HG02852 (cell line): ENCODE measurements at regions not wholly inside any gene's neighbourhood (a gene's known extent, or its start where the extent isn't known, plus 50 kb on each side); places are given as distances from the start of the nearest gene placed in this dataset.
"Not testable (repeated sequence)": the region's sequence is repeated elsewhere in the genome, so short reads cannot be mapped to it uniquely, and the experiment has no call there.

Experiments used
- ATAC-seq: cut with Tn5 transposase; IDR thresholded peaks from one replicate; pipeline ENCODE4 v1.9.1; 2021; ENCODE audit warnings: mild to moderate bottlenecking, moderate library complexity; ENCODE audit not compliant: unreplicated experiment

DNA sequence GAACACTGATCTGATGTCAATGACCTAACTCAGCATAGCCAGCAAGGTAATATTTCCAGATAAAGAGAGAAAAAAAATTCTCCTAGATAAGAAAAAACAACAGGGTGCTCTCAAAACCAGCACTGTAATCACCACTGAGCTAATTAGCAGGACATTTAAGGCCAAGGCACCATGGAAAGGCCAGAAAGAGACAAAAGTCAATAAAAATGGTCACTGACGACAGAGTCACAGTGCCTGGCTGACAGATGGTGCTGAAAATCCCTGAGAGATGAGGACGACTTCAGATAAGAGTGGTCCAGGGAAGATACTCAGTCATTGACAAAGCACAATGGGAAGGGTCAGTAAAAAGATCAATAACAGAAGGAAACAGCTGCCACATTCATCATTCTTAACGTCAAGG, 186.7 kb downstream of the SPATA31A6 start:
- ATAC-seq = not testable (repeated sequence)

DNA sequence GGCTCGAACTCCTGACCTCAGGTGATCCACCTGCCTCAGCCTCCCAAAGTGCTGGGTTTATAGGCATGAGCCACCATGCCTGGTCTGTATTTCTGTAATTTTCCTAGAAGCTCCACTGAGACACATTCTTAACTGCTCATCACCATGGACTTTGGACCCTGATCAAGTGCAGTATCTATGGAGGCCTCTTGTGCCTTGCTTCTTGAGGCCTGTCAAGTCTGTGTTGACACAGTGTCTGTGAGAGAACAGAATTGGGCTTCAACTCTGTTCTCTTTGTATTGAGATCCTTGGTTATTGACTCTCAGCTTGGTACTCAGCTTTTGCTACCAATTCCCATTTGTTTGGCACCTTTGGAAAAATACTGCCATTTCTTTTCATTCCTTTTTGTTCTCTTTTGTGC, 188.0 kb downstream of the SPATA31A6 start:
- not testable (repeated sequence) for ATAC-seq

DNA sequence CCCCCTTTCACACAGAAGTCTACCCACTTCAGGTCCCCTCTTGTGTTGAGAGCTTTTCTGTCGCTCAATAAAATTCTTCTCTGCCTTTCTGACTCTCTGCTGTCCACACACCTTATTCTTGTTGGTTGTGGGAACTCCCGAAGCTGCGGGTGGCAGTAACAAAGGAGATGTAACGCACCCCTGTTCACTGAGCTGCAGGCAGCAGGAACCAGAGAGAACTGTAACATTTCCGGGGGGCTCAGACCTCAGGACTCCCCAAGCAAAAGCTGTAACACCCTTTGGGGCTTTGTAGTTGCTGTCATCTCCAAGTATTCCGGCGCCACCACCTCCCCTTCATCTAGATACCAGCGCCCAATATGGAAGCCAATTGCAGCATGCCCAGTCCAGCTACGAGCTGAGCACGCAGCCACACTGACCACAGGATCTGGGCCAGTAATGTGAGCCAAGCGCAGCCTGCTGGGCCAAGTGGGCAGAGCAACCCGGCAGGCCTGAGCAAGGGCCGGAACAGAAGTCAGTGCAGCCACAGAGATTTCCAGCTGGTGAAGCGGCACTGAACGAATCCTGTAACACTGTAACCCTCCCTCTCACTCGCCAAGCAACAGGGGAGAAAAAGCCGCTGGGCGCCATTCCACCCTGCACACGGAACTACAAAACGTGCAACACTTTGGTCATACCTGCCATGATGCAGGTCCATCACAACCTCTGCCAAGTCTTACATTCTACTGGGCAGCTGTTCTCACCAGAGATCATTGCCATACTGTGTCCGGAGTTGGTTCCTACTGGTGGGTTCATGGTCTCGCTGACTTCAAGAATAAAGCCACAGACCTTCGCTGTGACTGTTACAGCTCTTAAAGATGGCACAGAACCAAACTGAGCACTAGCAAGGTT, 194.3 kb downstream of the SPATA31A6 start:
- not testable (repeated sequence) for ATAC-seq

DNA sequence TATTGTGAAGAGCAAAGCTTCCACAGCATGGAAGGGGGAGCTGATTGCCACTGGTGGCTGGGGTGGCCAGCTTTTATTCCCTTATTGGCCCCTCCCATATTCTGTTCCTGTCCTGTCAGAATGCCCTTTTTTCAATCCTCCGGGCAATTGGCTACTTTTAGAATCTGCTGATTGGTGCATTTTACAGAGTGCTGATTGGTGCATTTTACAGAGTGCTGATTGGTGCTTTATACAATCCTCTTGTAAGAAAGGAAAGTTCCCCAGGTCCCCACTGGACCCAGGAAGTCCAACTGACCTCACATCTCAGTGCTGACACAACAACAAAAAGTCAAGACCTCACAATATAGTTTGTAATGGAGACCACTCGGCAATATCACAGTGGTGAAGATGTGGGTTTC, 195.0 kb downstream of the SPATA31A6 start:
- ATAC-seq = no peak

DNA sequence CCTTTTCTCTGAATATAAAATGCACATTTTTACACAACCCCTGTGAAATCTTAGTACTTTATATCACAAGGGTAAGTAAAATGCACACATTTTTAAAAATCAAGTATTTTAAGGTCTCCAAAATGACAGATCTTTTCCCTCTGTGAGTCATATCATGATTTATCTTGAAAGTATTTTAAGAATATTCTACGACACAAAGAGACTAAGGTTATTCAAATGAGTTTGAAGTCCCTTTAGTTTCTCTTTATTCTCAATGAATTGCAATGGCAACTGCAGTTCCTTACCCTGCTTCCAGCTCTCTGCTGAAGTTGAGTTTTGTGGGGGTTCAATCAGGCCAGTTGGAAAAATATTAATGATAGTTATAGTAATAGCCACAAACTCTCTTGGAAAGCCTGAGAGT, 196.1 kb downstream of the SPATA31A6 start:
- not testable (repeated sequence) for ATAC-seq

DNA sequence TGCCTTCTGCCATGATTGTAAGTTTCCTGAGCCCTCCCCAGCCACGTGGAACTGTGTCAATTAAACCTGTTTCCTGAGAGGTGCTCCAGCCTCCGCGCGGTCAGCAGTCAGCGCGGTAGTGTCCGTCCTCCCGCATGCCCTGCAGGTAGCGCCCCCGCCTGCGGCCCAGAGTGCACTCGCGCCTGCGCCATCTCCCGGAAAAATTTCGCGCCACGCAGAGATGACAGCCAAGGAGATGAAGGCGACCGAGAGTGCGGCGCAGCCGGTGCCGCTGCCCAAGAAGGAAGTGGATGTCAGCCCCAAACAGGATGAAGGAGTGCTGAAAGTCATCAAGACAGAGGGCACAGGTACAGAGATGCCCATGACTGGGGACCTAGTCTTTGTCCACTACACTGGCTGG, 201.1 kb downstream of the SPATA31A6 start:
- ATAC-seq = not testable (repeated sequence)

DNA sequence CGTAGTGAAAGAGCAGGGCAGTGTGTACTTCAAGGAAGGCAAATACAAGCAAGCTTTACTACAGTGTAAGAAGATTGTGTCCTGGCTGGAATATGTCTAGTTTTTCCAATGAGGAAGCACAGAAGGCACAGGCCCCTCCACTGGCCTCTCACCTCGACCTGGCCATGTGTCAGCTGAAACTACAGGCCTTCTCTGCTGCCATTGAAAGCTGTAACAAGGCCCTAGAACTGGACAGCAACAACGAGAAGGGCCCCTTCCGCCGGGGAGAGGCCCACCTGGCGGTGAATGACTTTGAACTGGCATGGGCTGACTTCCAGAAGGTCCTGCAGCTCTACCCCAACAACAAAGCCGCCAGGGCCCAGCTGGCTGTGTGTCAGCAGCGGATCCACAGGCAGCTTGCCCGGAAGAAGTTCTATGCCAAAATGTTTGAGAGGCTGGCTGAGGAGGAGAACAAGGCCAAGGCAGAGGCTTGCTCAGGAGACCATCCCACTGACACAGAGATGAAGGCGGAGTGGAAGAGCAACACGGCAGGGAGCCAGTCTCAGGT, 202.2 kb downstream of the SPATA31A6 start:
- ATAC-seq = not testable (repeated sequence)

DNA sequence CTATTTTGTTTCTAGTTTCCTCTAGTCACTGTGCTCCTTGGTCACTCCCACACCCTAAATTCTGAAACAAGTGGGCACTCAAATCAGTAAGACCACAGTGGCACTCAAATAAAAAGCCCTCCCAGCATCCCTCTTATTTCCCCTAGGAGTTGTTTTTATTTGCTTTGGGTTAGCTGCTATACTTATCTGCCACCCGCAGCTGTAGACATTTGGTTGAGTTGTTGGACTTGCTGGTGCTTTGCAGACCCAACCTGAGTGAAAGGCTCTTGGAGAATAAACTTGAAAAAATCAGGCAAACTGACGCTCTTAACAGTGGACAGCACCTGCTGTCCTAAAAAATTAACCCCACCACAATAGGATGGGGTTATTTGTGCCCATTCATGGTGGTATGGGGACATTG, 203.0 kb downstream of the SPATA31A6 start:
- ATAC-seq = no peak

DNA sequence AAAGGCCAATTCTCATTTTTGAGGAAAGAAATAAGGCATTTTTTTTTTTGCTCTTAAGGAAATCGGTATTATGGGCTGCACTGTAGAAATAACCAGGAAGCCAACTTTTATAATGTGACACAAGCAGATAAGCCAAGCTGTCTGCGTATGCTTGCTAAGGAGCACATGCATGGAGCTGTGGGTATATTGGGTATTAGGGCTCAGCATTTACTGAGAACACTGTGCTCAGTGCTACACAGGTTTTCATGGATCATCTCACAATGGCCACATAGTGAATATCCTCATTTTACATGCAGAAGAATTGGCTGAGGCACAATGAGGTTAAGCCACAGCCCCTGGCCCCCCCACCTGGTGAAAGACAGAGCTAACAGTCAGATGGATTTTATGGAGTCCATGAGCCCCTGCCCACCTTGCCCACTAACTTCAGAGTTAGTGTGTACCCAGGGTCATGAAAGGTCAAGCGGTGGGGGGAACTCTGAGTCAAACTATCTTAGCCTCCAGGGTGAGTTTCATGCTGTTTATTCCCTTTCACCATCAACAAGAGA, 204.8 kb downstream of the SPATA31A6 start:
- no peak for ATAC-seq

DNA sequence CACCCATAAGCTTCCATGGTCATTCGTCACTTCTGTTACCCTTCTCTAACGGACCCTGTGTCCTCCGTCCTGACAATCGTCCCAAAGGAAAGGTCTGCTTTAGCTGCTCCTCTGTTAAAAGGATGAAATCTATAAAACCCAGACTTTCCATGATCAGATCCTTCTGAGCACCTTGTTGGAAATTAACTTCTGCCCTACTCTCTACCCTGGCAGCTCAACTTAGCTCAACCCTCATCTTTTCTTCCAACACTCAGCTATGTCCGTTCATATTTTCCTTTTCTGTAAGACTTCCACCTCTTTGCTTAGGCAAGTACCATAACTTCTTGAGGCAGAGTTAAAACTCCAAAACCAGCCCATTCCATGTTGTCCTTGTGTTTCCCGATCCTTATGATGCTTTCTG, 205.4 kb downstream of the SPATA31A6 start:
- ATAC-seq = no peak

DNA sequence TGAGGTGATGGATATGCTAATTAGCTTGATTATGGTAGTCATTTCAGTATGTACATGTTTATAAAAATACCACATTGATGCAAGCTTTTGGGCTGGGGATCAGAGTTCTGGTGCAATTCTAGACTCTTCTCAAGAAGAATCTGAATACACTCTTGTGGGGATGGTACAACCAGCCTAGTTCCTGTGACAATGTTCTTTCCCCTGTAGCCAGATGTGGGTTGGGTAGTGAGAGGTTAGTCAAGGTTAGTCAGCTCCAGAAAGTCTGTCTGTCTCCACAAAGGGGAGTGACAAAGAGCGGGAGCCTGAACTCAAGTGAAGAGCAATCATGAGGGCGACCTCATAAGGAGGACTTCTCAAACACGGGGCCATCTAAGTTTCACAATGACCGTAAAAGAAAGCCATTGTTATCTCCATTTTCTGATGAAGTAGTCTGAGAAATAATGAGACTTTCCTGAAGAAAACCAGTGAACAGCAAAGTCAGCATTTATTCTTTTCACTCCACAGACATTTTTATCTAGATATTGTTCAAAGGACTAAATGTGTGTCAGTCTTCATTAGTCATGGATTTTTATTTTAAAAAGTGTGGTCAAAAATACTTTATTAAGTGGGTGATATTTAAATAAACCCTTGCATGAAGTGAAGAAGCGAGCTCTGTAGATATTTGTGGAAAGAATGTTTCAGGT, 209.5 kb downstream of the SPATA31A6 start:
- peak; percentile 58 for ATAC-seq

DNA sequence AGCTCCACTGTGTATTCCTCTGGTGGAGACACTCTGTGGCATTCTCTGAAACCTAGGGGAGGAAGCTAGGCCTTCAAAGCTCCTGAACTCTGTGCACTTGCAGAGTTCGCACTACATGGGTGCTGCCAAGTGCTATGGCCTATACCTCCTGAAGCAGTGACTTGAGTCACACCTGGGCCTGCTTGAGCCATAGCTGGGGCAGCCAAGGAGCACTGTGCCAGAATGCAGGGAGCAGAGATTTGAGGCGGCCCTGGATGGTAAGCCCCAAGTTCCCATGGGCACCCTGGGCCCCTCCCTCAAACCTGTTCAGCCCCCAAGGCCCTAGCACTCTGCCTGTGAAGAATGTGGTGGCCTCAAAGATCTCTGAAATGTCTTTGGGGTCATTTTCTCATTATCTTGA, 212.9 kb downstream of the SPATA31A6 start:
- no peak for ATAC-seq

DNA sequence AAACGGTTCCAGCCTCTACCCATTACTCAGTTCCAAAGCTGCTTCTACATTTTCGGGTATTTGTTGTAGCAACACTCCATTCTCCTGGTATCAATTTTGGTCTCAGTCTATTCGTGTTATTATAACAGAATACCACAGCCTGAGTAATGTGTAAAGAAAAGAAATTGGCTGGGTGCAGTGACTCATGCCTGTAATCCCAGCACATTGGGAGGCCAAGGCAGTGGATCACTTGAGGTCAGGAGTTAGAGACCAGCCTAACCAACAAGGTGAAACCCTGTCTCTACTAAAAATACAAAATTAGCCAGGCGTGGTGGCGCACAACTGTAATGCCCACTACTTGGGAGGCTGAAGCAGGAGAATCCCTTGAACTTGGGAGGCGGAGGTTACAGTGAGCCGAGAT, 213.9 kb downstream of the SPATA31A6 start:
- ATAC-seq = not testable (repeated sequence)

DNA sequence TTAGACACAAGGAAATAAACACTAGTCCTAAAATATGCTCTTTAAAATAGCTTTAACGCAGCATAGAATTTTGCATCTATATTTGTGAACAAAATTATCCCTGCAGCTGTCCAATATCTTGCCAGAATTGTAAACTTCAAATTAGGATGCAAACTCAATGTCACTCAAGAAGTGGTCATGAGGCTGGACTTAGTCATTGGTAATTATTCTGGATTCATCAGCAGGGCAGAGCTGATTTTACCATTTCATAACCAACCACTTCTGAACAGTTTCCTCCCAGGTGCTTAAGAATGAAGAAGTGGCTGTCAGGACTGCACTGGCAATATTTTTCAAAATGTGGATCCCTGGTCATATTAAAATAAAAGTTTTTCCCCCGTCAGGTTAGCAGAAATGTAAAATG, 219.5 kb downstream of the SPATA31A6 start:
- ATAC-seq = not testable (repeated sequence)

DNA sequence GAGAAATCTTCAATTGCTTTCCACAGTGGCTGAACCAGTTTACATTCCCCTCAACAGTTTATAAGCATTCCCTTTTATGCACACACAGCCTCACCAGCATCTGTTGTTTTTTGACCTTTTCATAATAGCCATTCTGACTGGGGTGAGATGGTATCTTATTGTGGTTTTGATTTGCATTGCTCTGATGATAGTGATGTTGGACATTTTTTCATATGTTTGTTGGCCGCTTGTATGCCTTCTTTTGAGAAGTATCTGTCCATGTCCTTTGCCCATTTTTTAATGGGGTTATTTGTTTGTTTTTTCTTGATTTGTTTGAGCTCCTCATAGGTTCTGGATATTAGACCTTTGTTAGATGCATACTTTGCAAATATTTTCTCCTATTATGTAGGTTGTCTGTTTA, 226.1 kb downstream of the SPATA31A6 start:
- ATAC-seq = not testable (repeated sequence)

DNA sequence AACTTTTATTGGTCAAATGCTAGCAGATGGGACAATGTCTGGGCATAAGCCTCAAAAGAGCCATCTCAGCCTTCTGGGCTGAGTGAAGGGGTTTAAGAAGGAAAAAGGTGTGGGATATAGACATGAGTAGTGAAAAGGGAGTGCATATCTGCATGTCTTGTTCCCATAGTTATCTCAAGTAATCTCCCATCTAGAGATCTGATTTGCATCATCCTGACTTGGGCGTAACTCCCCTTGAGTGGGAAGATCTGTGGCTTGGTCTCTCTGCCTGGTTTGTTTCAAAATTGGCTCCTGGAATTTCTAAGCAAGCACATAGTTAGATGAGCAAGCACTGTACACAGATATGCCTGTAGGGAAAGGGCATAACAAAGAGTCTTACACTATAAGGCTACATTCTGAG, 228.9 kb downstream of the SPATA31A6 start:
- ATAC-seq = not testable (repeated sequence)

DNA sequence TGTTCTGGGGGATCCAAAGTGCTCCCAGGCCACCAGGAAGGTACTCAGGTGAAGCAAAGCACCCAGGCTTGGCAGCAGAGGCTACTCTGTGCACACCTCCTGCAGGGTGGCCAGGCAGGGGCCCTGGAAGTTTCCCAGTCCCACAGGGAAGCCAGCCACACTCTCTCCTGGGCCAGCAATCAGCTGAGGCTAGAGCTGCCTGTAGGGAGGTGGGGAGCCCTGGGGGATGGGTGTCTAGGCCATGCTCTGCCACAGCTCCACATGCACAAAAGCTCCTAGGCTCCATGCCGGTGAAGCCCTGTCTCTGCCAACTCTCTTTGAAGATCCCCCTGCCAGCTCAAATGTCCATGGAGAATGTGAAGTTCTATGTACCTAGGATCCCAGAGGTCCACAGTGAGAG, 231.4 kb downstream of the SPATA31A6 start:
- ATAC-seq = not testable (repeated sequence)

DNA sequence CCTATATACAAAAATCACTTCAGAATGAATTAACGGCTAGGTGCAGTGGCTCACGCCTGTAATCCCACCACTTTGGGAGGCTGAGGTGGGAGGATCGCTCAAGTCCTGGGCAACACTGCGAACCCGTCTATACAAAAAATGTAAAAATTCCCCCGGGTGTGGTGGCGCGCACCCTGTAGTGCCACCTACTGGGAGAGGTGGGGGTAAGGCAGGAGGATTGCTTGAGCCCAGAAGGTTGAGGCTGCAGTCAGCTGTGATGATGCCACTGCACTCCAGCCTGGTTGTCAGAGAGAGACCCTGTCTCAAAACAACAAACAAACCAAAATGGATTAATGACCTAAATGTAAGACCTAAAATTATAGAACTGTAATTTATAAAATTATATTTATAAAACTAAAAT, 236.2 kb downstream of the SPATA31A6 start:
- ATAC-seq = not testable (repeated sequence)

DNA sequence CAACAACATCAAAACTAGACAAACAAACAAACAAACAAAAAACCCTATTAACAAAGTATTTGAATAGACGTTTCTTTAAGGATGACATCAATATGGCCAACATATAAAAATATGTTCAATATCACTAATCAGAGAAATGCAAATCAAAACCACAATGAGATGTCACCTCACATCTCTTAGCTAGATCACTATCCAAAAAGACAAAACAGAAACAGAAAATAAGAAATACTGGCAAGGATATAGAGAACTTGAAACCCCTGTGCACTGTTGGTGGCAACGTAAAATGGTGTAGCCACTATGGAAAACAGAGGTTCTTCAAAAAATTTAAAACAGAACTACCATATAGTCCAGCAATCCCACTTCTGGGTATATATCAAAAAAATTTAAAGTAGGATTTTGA, 236.9 kb downstream of the SPATA31A6 start:
- peak; percentile 70 for ATAC-seq

DNA sequence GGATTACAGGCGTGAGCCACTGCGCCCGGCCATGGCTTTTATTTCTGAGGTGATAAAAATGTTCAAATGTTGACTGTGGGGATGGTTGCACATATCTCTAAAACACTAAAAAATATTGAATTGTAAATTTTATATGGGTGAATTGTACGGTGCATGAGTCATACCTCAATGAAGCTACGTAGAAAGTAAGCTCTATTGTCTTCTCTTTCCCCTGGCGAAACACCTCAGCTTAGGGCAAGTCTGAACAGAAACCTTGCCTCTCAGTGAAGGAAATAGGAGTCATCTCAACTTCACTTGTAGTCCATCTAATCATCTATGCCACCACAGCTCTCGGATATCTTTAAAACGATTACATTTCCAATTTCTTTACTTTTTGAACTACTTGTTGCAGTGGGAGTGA, 238.2 kb downstream of the SPATA31A6 start:
- ATAC-seq = not testable (repeated sequence)
